GM18858 (cell line): ENCODE measurements at regions not wholly inside any gene's neighbourhood (a gene's known extent, or its start where the extent isn't known, plus 50 kb on each side); places are given as distances from the start of the nearest gene placed in this dataset.

Experiments
- ATAC-seq: cut with Tn5 transposase; IDR thresholded peaks from one replicate; pipeline ENCODE4 v1.9.1; 2021; ENCODE audit not compliant: unreplicated experiment

- no peak for ATAC-seq
Observed at GRCh38 chr14:101236496-101237251, 324.6 kb upstream of the DIO3 start.

GRCh38 chr14:101237252-101237616, 324.1 kb upstream of the DIO3 start:
- no peak for ATAC-seq

- no peak for ATAC-seq
Observed at GRCh38 chr14:101239065-101239464, 322.2 kb upstream of the DIO3 start.

- no peak for ATAC-seq
Observed at GRCh38 chr14:101241147-101241546, 320.1 kb upstream of the DIO3 start.

- no peak for ATAC-seq
Observed at GRCh38 chr14:101241807-101242278, 319.5 kb upstream of the DIO3 start.

GRCh38 chr14:101242442-101243385, 318.6 kb upstream of the DIO3 start:
- ATAC-seq, result no peak

- no peak for ATAC-seq
Observed at GRCh38 chr14:101243587-101244338, 317.5 kb upstream of the DIO3 start.

- no peak for ATAC-seq
Observed at GRCh38 chr14:101246894-101247841, 314.1 kb upstream of the DIO3 start.

- no peak for ATAC-seq
Observed at GRCh38 chr14:101247842-101248725, 313.2 kb upstream of the DIO3 start.

GRCh38 chr14:101248840-101249675, 312.2 kb upstream of the DIO3 start:
- ATAC-seq, result no peak

GRCh38 chr14:101249676-101250036, 311.6 kb upstream of the DIO3 start:
- ATAC-seq, result no peak

GRCh38 chr14:101250336-101250947, 310.9 kb upstream of the DIO3 start:
- no peak for ATAC-seq

GRCh38 chr14:101250948-101251811, 310.1 kb upstream of the DIO3 start:
- no peak for ATAC-seq

GRCh38 chr14:101251812-101252442, 309.4 kb upstream of the DIO3 start:
- no peak for ATAC-seq

GRCh38 chr14:101252443-101253214, 308.7 kb upstream of the DIO3 start:
- no peak for ATAC-seq

- ATAC-seq, result no peak
Observed at GRCh38 chr14:101253948-101254347, 307.3 kb upstream of the DIO3 start.
